ENCODE measurements at regions not wholly inside any gene's neighbourhood (a gene's known extent, or its start where the extent isn't known, plus 50 kb on each side); places are given as distances from the start of the nearest gene placed in this dataset.

GRCh38 chr14:32022525-32022924 lies 54.6 kb upstream of the ARHGAP5 start:
- Mint-ChIP-seq H3K4me3 (no peak overlapping the region), H3K9me3 (peaks cover 5% of the 10 kb centered on the region), H3K27ac (ENCODE audit: unreplicated experiment) (no peak overlapping the region), H3K27me3 (ENCODE audit: low read depth) (no peaks in the 10 kb centered on the region), H3K4me1 (peaks cover 18% of the 10 kb centered on the region), H3K36me3 (ENCODE audit: low read depth) (no peaks in the 10 kb centered on the region)
- TF ChIP-seq CTCF (conservative IDR thresholded peaks at IDR 0.05), result no peak
- DNase-seq (ENCODE audit: low read depth, low spot score), result no peak

- no peak for TF ChIP-seq CTCF (conservative IDR thresholded peaks at IDR 0.05)
- no peaks in the 10 kb centered on the region for H3K36me3 Mint-ChIP-seq (ENCODE audit: low read depth)
- H3K27ac Mint-ChIP-seq (ENCODE audit: unreplicated experiment), result no peak overlapping the region
- no peak overlapping the region for H3K4me3 Mint-ChIP-seq
- no peaks in the 10 kb centered on the region for H3K27me3 Mint-ChIP-seq (ENCODE audit: low read depth)
- DNase-seq (ENCODE audit: low read depth, low spot score), result no peak
- peaks cover 14% of the 10 kb centered on the region for H3K4me1 Mint-ChIP-seq
- H3K9me3 Mint-ChIP-seq, result peaks cover 5% of the 10 kb centered on the region
Measured at GRCh38 chr14:32022938-32023466, 54.1 kb upstream of the ARHGAP5 start.

- TF ChIP-seq CTCF (conservative IDR thresholded peaks at IDR 0.05), result no peak
- Mint-ChIP-seq H3K27ac (ENCODE audit: unreplicated experiment) (no peak overlapping the region), H3K36me3 (ENCODE audit: low read depth) (no peaks in the 10 kb centered on the region), H3K27me3 (ENCODE audit: low read depth) (no peaks in the 10 kb centered on the region), H3K4me1 (peaks cover 10% of the 10 kb centered on the region), H3K9me3 (peaks cover 5% of the 10 kb centered on the region), H3K4me3 (no peak overlapping the region)
- no peak for DNase-seq (ENCODE audit: low read depth, low spot score)
Measured at GRCh38 chr14:32023540-32023939, 53.6 kb upstream of the ARHGAP5 start.

- no peak for TF ChIP-seq CTCF (conservative IDR thresholded peaks at IDR 0.05)
- H3K9me3 Mint-ChIP-seq, result peaks cover 5% of the 10 kb centered on the region
- no peaks in the 10 kb centered on the region for H3K27me3 Mint-ChIP-seq (ENCODE audit: low read depth)
- H3K4me3 Mint-ChIP-seq, result no peak overlapping the region
- no peaks in the 10 kb centered on the region for H3K4me1 Mint-ChIP-seq
- H3K27ac Mint-ChIP-seq (ENCODE audit: unreplicated experiment), result no peak overlapping the region
- no peaks in the 10 kb centered on the region for H3K36me3 Mint-ChIP-seq (ENCODE audit: low read depth)
- no peak for DNase-seq (ENCODE audit: low read depth, low spot score)
Measured at GRCh38 chr14:32027255-32027939, 49.7 kb upstream of the ARHGAP5 start.

Data from neural crest cell (in vitro differentiated cells).